OCI-LY3 (cell line): ENCODE measurements at regions not wholly inside any gene's neighbourhood (a gene's known extent, or its start where the extent isn't known, plus 50 kb on each side); places are given as distances from the start of the nearest gene placed in this dataset.

Experiments used
- H2AFZ ChIP-seq: fragments of 200-600, 300-600 bp; shearing (Covaris generic); 2 replicates; pipeline ENCODE4 v1.6.0; 2014; ENCODE audit warnings: antibody characterized with exemption, low read depth, low read length
- H3K27ac ChIP-seq: fragments of 200-600, 300-600 bp; sonication (generic); 2 replicates; pipeline ENCODE4 v1.5.1; 2014; ENCODE audit warnings: mild to moderate bottlenecking, low read length, moderate library complexity, mixed read lengths
- H3K27me3 ChIP-seq: fragments of 200-600, 300-600 bp; sonication (generic); 2 replicates; pipeline ENCODE4 v1.6.1; 2014; ENCODE audit warnings: low read depth, low read length, mixed read lengths
- H3K36me3 ChIP-seq: fragments of 200-600, 300-600 bp; sonication (generic); replicated peaks from 2 replicates; pipeline ENCODE3; 2014; ENCODE audit warnings: low read depth, low read length, mixed read lengths
- H3K4me1 ChIP-seq: fragments of 300-600, 200-600 bp; sonication (generic); 2 replicates; pipeline ENCODE4 v1.6.1; 2014; ENCODE audit warnings: low read length, mixed read lengths
- H3K4me2 ChIP-seq: fragments of 200-600, 300-600 bp; sonication (generic); 2 replicates; pipeline ENCODE4 v1.6.1; 2014; ENCODE audit warnings: low read length, mixed read lengths
- H3K4me3 ChIP-seq: fragments of 300-600, 200-600 bp; sonication (generic); 2 replicates; pipeline ENCODE4 v1.5.1; 2014; ENCODE audit warnings: antibody characterized with exemption, mild to moderate bottlenecking, low read length, moderate library complexity
- H3K79me2 ChIP-seq: fragments of 300-600, 200-600 bp; shearing (Covaris generic); 2 replicates; pipeline ENCODE4 v1.6.1; 2014; ENCODE audit warnings: mild to moderate bottlenecking, low read length, mixed read lengths
- H3K9ac ChIP-seq: fragments of 300-600, 200-600 bp; shearing (Covaris generic); 2 replicates; pipeline ENCODE4 v1.6.0; 2014; ENCODE audit warnings: mild to moderate bottlenecking, low read length, moderate library complexity
- H3K9me3 ChIP-seq: fragments of 200-600, 300-600 bp; shearing (Covaris generic); 2 replicates; pipeline ENCODE4 v1.6.1; 2014; ENCODE audit warnings: low read length, mixed read lengths; ENCODE audit not compliant: insufficient read depth
- H4K20me1 ChIP-seq: fragments of 200-600, 300-600 bp; sonication (generic); 2 replicates; pipeline ENCODE4 v1.6.1; 2016; ENCODE audit warnings: low read length, mixed read lengths; ENCODE audit not compliant: insufficient read depth
- EZH2phosphoT487 ChIP-seq: fragments of 200-600 bp; shearing (Covaris generic); IDR thresholded peaks from 2 replicates; pipeline ENCODE4 v1.6.1; 2018; ENCODE audit warnings: antibody characterized with exemption, mixed run types, low read depth
- TF ChIP-seq, protein P1 (sequence below): fragments of 200-600, 300-600 bp; sonication (generic); IDR thresholded peaks from 2 replicates; pipeline ENCODE4 v1.5.1; 2014; ENCODE audit warnings: antibody characterized with exemption, low read length, low read depth

DNA sequence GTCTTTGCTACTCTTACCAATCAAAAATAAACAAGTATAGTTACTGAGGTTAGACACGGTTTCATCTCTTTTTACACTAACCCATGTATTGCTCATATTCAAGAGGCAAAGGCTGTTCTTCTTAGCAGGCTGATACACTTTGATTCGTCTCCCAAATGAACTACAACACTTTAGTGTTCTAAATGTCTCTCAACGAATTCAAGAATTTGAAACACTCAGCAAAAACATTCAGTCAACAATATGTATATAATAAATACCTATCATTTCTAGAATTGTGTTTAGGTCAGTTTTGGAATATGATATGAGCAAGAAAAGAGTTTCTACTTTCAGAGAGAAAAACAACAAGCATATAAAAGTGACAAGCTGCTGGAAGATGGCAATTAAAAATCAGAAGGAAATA is 669.6 kb upstream of the DPPA4 start:
- Histone ChIP-seq H3K4me3 (no peak overlapping the region), H3K9me3 (no peaks in the 10 kb centered on the region), H3K27ac (no peak overlapping the region), H3K36me3 (no peaks in the 10 kb centered on the region), H3K79me2 (no peaks in the 10 kb centered on the region), H3K9ac (no peak overlapping the region), H3K4me2 (no peak overlapping the region), H4K20me1 (no peaks in the 10 kb centered on the region), H3K27me3 (no peaks in the 10 kb centered on the region), H3K4me1 (no peaks in the 10 kb centered on the region), H2AFZ (no peak overlapping the region)
- TF ChIP-seq, protein P1, sequence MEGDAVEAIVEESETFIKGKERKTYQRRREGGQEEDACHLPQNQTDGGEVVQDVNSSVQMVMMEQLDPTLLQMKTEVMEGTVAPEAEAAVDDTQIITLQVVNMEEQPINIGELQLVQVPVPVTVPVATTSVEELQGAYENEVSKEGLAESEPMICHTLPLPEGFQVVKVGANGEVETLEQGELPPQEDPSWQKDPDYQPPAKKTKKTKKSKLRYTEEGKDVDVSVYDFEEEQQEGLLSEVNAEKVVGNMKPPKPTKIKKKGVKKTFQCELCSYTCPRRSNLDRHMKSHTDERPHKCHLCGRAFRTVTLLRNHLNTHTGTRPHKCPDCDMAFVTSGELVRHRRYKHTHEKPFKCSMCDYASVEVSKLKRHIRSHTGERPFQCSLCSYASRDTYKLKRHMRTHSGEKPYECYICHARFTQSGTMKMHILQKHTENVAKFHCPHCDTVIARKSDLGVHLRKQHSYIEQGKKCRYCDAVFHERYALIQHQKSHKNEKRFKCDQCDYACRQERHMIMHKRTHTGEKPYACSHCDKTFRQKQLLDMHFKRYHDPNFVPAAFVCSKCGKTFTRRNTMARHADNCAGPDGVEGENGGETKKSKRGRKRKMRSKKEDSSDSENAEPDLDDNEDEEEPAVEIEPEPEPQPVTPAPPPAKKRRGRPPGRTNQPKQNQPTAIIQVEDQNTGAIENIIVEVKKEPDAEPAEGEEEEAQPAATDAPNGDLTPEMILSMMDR, result no peak
- no peak for TF ChIP-seq EZH2phosphoT487

DNA sequence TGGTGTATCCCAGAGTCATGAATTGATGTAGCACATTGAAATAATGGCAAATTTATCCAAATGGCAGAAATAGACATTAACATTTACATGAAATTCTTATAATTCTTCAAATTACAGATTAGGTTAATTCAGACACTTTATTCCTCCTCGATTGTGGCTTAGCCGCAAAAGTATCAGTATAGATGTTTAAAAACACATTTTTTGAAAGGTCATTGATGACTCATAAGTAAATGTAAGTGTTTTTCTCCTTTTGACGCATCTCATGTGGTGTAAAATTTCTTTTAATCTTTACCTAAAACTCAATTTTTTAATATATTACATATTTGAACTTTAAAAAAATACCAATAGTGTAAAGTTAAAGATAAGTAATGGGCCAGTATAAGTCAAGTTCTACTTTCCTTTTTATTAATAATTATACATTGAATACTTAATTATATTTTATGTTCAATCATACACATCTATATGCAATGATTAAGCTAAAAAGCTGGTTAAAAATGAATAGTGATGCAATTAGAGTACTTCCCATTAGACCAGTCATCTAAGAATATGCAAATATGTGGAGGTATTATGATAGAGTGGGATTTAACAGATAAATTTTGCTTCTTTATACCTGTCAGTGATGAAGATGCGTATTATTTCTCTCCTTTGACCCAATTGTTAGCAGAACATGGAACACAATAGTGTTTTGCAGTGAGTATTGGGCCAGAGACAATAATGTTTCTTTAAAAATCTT is 678.1 kb upstream of the DPPA4 start:
- H2AFZ ChIP-seq, result no peak overlapping the region
- H3K4me3 ChIP-seq, result no peak overlapping the region
- H3K9ac ChIP-seq, result no peak overlapping the region
- H3K4me2 ChIP-seq, result peak overlapping the region; percentile 44
- TF ChIP-seq EZH2phosphoT487, result no peak
- TF ChIP-seq, protein P1, result no peak
- no peaks in the 10 kb centered on the region for H3K27me3 ChIP-seq
- peaks cover 20% of the 10 kb centered on the region for H3K4me1 ChIP-seq
- H3K9me3 ChIP-seq, result no peaks in the 10 kb centered on the region
- H4K20me1 ChIP-seq, result no peaks in the 10 kb centered on the region
- H3K79me2 ChIP-seq, result no peaks in the 10 kb centered on the region
- H3K36me3 ChIP-seq, result no peaks in the 10 kb centered on the region
- H3K27ac ChIP-seq, result no peak overlapping the region

DNA sequence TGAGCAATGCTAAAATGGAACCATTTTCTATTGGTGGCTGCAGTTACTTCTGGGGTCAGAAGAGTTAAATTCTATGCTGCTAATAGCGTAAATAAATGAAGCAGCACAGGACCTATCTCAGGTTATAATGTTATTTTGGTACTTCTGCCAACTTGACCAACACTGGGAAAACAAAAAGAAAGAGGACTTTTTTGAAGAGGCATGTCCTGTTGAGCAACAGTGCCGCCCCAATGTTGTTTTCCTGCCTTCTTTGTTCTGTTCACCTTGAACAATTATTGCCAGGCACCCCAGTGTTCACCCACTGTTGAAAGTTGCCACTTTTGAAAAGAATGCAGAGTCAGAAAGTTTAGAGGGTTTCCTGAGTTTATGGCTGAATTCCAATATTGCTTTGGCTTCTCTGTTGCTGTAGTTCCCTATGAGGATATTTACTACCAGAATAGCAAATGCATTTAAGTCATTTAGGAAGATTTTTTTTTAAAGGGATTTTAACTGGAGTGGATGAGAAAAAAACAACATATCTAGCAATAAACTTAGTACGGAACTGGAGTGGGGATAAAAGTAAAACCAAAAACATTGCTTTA is 679.0 kb upstream of the DPPA4 start:
- H3K4me3 ChIP-seq, result no peak overlapping the region
- H3K27me3 ChIP-seq, result no peaks in the 10 kb centered on the region
- H3K4me1 ChIP-seq, result peaks cover 24% of the 10 kb centered on the region
- TF ChIP-seq, protein P1, result no peak
- no peak for TF ChIP-seq EZH2phosphoT487
- no peaks in the 10 kb centered on the region for H3K79me2 ChIP-seq
- H3K4me2 ChIP-seq, result no peak overlapping the region
- H4K20me1 ChIP-seq, result no peaks in the 10 kb centered on the region
- no peak overlapping the region for H3K27ac ChIP-seq
- no peaks in the 10 kb centered on the region for H3K9me3 ChIP-seq
- H2AFZ ChIP-seq, result no peak overlapping the region
- H3K36me3 ChIP-seq, result no peaks in the 10 kb centered on the region
- no peak overlapping the region for H3K9ac ChIP-seq

DNA sequence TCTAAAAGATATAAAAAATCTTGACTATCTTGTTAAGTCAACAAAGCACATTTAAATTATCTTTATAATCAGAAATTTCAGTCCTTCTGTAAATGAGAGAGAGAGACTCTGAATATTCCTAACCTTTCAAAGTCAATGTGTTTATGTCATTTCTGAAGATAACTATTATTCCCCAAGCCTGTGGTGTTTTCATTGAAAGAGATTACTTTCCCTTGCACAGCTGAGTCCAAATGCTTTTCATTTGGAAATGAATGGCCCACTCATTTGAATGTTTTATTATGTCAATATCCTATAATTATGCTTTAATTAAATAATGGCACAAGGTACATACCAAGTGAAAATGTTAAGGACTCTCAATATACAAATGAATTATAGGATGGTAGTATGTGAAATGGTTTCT is 680.0 kb upstream of the DPPA4 start:
- TF ChIP-seq, protein P1, result no peak
- no peak for TF ChIP-seq EZH2phosphoT487
- H3K36me3 ChIP-seq, result no peaks in the 10 kb centered on the region
- no peak overlapping the region for H3K4me2 ChIP-seq
- H3K79me2 ChIP-seq, result no peaks in the 10 kb centered on the region
- H3K9me3 ChIP-seq, result no peaks in the 10 kb centered on the region
- H3K9ac ChIP-seq, result no peak overlapping the region
- H3K4me1 ChIP-seq, result peaks cover 31% of the 10 kb centered on the region
- no peaks in the 10 kb centered on the region for H3K27me3 ChIP-seq
- no peak overlapping the region for H3K4me3 ChIP-seq
- no peaks in the 10 kb centered on the region for H4K20me1 ChIP-seq
- H3K27ac ChIP-seq, result no peak overlapping the region
- no peak overlapping the region for H2AFZ ChIP-seq
